ENCODE measurements at regions not wholly inside any gene's neighbourhood (a gene's known extent, or its start where the extent isn't known, plus 50 kb on each side); places are given as distances from the start of the nearest gene placed in this dataset.
"Not testable (repeated sequence)": the region's sequence is repeated elsewhere in the genome, so short reads cannot be mapped to it uniquely, and the experiment has no call there.

DNA sequence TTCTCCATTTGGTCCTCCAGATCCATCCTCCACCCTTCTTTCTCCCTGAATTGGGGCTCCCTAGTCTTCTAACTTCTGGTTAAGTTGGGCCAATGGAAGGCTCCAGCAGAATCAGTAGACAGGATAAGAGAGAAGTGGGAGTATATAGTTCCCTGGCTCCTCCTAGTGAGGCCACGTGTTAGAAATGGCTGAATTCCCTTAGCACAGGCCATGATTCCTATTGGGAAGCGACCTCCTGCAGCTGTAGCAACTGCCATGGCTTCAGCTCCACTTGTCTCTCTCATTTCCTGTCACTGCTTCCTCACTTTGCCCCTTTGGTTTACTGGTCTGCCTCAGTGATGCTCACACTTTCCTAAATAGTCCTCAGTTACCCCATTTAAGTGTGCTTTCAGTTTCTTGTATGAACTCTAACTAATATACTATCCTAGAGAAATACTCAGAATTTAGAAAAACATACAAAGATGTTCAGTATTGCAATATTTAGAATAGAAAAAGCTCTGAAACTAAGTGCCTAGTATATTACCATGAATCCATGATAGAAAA is 104.8 kb upstream of the SMARCA2 start:
- no peak for FAIRE-seq

DNA sequence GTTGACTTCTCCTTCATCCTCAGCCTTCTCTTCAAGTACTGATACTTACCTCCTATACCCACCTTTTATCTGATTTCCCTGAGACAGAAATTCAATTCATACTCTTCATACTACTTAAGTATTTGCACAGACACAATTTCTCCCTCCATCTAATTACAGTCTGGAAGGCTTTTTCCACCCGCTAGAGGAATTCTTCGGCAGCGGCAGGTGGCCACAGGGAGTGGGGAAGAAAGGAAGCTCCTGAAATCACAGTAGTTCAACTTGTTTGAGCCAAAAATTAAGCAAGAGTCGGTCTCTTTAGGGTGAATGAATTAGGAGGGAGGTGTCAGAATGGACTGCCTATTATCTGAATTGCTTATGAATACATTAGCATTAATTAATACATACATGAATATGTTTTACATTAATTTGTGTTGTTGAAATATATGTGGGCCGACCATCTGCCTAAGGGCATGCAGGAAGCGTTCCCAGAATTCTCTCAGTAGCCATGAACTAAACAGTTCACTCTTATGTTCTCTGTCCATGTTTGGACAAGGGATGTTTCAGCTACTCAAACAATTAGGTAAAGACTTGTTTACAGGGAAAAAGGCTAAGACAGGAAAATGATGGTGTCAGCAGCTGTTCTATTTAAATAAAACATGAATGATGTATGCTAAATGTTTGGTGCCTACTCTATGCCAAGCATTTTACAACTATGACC is 101.4 kb upstream of the SMARCA2 start:
- DNase-seq (ENCODE audit: low spot score) (no peak), FAIRE-seq (no peak)

More for the DNA sequence above, 104.8 kb upstream of the SMARCA2 start:
- no peak for DNase-seq (ENCODE audit: low spot score)

DNA sequence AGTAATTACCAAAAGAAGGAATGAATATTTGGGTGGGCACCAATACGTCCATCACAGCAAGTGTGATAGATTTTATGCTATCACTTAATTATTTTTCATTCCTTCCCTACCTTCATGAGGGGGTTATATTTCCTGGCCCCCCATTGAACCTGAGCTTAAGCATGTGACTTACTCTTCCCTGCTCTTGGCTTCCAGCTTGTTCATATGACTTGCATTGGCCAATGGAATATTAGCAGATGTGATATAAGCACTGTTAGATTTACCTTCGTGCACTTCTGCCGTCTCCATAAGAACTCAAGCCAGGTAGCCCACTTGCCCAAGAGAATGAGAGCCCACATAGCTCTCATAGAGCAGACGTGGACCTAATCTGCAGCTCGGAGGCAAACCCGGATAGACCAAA is 99.1 kb upstream of the SMARCA2 start:
- no peak for DNase-seq (ENCODE audit: low spot score)
- no peak for FAIRE-seq

DNA sequence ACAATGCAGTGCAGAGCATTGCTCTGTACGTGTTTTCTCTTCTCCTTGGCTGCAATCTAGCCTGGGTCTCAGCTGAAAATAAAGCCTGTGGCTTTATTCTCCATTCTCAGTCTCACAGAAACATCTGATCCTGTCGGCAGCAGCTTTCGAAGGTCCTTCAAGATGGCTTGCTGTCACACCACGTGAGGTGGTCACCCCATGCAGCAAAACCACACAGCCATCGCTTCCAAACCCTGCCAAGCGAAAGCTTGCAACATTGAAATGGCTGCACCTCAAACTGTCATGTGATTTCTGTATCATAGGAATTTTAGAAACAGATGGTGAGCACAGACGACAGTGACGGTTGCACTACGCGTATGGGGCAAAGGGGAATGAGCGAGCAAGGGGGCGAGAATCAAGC is 98.5 kb upstream of the SMARCA2 start:
- no peak for DNase-seq (ENCODE audit: low spot score)
- FAIRE-seq, result no peak

DNA sequence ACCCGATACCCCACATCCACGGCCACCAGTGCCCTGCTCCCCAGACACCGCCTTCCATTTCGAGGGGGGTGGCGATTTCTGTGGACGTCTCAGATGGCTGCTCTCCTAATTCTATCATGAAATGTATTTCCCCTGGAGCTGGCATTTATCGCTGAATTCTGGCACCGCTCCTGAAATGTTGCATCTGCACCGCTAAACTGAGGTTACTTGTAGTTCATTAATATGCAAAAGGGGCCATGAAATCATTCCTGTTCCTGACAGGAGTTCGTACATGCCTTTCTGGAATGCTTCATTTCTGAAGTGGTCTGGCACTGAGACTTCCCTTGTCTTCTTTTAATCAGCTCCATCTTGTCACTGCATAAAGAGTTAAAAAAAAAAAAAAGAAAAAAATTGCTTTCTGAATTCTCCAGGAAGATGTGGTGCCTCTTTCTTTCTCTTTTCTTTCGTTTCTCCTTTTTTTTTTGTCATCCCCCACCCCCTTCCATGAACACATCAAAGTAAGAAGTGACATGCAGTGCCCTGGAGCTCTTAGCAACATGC is 97.7 kb upstream of the SMARCA2 start:
- DNase-seq (ENCODE audit: low spot score) (no peak), FAIRE-seq (no peak)

DNA sequence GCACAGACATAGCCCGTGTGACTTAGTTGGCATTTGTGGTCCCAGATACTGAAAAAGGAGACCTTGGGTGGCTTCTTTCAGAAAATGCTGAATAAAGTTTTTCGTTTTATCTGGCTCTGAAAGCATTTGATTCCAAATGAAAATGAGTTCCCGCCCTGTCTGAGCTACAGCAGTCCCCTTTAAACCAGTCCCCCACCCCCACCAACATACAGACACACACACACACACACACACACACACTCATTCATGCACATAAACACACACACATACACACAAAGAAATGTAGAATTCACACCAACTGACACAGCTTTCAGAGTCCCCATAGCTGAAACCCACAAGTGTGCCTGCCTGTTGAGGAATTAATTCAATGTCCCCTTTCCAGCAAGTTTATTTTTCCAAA is 97.0 kb upstream of the SMARCA2 start:
- no peak for DNase-seq (ENCODE audit: low spot score)
- FAIRE-seq, result no peak

DNA sequence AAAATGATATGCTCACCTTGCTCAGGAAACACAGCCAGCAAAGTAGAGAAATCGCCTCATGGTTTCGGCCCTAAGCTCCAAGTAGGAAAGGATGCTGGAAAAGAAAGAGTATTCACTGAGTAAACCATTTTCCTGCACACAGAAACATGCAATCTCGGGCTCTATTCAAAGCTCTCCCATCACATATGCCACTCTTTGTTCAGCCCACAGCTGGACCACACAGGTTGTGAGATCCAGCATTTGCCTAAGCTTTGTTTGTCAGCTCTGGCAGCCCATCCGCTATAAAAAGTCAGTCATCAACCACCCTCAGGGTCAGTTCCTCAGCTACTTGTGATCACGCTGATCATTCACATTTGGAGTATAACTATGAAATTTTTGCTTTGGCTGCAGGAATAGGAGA is 96.5 kb upstream of the SMARCA2 start:
- no peak for FAIRE-seq
- DNase-seq (ENCODE audit: low spot score), result no peak

DNA sequence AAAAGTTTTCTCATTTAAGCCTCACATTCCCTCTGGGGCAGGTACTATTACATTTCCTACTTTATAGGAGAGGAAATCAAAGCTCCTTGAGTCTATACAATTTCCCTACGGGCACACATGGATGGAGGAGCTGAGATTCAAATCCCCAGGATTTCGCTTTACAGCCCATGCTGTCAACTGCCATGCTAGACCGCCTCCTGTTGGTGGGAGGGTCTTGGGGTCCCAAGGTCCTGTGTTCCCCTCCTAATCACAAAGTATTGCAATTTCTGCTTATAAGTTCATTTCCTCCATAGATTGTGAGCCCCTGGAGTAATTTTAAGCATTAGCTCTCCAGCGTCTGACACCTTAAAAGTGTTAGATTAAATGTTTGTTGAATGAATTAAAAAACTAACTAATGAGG is 95.9 kb upstream of the SMARCA2 start:
- no peak for DNase-seq (ENCODE audit: low spot score)
- no peak for FAIRE-seq

DNA sequence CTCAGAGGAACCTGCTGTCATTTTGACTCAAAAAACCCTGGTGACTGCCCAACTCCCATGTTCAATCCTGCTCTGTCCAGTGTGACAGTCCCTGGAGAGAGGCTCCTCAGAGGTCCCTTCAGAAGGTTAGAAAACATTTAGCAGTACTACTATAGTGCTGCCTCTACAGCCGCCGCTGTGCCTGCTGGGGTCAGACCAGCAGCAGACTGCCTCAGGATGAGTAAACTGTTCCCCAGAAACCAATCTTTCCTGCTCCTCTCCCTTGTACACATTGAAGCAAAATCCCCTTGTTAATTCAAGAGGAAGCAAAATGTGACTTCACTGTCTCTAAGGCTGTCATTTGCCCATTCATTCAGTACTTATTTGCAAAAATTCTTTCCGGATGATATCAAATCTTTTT is 94.8 kb upstream of the SMARCA2 start:
- DNase-seq (ENCODE audit: low spot score), result no peak
- FAIRE-seq, result no peak

DNA sequence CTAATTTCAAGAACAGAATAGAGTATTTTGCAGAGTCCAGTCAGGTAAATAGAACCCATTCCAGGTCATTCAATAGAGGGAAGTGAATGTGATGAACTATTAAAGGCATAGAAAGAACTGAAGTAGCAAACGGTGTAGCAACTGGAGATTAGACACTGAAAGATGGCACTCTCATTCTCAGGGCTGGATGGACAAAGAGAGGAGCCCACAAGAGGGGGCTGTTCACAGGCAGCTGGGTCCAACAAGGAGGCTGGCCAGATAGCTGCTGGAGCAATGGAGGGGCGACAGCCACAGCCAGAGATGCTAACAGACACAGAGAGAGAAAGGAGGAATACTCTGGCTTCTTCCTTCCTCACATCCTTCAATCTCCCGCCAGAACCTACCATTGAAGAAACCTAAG is 93.1 kb upstream of the SMARCA2 start:
- no peak for FAIRE-seq

DNA sequence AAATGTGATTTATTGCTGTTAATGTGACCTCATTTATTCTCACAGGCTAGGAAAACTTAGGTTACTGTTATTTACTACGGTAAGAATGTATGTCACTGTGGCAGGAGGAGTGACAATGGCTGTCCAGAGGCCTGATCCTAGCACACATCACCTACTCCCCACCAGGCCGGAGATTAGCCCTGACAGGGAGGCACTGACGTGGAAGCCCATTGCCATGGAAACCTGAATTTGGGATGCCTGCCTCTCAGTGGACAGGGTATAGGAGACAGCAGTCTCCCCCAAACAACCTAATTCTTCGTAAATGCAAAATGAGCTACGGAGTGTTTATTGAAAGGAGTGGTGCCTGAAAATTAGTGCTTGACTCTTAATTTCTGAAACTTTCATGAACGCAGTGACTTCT is 87.6 kb upstream of the SMARCA2 start:
- FAIRE-seq (no peak), DNase-seq (ENCODE audit: low spot score) (no peak)

More for the DNA sequence above, 93.1 kb upstream of the SMARCA2 start:
- no peak for DNase-seq (ENCODE audit: low spot score)

DNA sequence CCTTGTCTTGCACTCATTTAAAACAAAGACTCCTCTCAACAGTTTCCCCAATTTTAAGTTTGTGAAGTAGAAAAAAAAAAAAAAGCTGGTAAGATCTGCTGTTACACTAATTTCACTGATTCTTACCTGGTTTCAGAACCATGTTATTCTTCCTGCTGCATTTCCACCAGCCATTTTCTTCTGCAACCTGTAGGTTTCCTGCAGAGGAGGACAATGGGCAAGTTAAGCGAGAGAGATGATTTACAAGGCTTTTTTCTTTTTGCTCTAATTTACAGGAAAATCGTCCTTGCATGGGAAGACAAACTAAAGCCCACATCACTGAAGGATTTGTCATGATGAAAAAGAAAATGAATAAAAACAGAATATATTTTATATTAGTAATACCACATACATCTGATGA is 86.0 kb upstream of the SMARCA2 start:
- no peak for FAIRE-seq
- DNase-seq (ENCODE audit: low spot score), result no peak

DNA sequence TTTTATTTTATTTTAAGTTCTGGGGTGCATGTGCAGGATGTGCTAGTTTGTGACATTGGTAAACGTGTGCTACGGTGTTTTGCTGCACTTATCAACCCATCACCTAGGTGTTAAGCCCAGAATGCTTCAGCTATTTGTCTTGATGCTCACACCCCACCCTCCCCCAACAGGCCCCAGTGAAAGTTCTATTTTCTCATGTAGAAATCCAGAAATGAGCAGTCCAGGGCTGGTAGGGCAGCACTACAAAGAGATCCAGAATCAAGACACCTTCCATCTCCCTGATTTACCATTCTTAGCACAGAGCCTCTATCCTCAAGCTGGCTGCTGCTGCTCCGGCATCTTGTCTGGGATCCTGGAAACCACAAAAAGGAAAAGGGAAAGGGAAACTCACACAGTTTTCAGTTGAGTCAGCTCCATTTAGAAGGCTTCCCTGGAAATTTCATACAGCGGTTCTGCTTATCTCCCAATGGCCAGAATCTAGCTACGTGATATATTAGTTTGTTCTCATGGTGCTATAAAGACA is 85.4 kb upstream of the SMARCA2 start:
- DNase-seq (ENCODE audit: low spot score) (no peak), FAIRE-seq (no peak)

DNA sequence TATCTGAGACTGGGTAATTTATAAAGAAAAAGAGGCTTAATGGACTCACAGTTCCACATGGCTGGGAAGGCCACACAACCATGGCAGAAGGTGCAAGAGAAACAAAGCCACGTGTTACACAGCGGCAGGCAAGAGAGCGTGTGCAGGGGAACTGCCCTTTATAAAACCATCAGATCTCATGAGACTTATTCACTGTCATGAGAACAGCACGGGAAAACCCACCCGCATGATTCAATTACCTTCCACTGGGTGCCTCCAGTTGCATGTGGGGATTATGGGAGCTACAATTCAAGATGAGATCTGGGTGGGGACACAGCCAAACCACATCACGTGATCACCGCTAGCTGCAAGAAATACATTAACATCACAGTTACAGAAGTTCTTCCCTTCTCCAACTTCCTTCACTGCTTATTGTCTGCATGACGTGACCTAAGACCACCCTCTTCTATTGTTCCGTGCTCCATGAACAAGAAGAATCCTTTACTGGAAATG is 84.9 kb upstream of the SMARCA2 start:
- FAIRE-seq; DNase-seq (ENCODE audit: low spot score): not testable (repeated sequence)

DNA sequence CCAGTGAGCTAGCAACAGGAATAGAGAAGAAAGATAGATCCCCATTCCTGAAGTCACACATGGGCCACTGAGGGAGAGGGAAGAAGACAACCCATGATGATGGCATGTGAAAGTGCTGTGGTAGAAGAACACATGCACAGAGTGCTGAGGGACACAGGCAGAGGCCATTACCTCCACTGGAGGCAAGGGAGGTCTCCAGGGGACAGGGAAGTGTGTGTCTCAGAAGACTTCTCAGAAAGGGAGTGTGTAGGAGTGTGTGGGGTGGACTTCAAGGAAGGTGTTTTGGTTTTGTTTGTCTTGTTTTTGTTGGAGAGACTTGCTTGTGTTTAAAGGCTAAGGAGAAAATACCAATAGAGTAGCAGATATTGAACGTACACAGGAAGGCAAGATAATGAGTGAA is 77.0 kb upstream of the SMARCA2 start:
- FAIRE-seq (no peak), DNase-seq (ENCODE audit: low spot score) (no peak)

DNA sequence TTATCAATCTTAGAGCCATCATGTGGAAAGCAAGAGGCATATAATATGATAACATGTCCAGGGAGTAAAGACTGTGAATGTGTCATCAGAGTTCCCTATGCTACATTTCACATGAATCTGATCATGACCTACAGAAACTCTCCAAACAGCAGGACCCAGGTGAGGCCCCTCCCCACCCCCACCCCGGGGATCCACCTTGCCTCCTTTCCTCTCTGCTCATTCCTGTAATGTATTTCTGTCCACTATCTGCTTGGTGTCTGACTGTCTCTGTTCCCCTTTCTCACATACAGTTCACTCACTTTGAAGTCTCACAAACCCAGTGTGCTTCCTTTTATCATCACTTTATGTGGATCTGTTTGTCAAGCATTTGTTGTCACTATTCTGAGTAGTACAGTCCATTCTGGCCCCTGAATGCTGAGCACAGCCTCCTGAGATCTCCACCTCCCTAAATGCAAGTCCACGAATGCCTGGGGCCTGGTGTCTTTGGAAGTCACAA is 76.4 kb upstream of the SMARCA2 start:
- FAIRE-seq (no peak), DNase-seq (ENCODE audit: low spot score) (no peak)

DNA sequence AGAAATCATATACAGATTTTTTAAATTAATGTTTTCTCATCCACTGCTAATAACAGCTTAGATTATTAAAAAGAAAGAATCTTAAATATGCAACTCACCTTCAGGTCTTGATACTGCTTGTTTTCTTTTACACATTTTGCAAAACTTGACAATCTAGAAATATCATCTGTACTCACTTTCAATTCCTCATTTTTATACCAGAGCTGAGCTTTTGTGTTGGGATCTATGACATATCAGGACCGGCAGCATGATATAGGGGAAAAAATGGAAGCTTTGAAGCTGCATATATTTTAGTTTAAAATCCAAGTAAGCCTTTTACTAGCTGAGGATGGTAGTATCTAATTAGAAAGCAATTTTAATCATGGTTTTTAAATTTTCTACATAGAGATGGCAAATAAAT is 75.7 kb upstream of the SMARCA2 start:
- FAIRE-seq (no peak), DNase-seq (ENCODE audit: low spot score) (no peak)

DNA sequence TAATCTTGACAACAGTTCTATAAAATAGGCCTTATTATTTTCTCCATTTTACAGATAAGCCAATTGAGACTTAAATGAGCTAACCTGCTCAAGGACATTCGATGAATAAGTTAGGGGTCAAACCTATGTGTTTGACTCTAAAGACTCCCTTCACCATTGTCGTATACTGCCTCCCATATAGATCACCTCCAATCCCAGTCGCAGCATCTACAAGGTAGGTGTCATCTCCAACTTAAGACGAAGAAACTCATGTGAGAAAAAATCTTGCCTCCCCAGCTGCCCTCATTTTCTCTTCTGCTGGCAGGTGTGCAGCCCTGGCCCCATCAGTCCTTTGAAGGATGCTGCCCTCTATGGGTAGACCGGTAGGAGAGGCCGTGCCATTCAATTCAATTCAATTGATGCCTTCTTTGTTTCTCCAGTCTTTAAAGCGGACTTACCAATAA is 75.2 kb upstream of the SMARCA2 start:
- FAIRE-seq, result no peak
- no peak for DNase-seq (ENCODE audit: low spot score)

DNA sequence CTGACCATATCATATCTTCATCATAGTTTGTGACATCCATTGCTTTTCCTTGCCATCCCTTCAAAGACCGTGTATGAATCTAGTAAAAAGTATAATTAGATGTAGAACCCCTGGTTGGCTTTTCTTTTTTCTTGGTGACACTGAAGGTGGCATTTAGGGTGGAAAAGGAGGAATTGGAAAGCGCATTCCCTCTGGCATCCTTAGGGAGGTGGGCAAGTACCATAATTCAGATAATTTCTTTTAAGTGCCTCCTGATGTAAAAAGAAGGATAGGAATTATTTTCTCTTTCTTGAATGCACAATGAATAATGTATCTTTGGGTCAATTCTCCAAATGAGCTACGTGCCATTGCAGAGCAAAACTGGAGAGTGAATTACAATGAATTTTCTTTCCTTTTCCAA is 73.2 kb upstream of the SMARCA2 start:
- DNase-seq (ENCODE audit: low spot score), result no peak
- no peak for FAIRE-seq

DNA sequence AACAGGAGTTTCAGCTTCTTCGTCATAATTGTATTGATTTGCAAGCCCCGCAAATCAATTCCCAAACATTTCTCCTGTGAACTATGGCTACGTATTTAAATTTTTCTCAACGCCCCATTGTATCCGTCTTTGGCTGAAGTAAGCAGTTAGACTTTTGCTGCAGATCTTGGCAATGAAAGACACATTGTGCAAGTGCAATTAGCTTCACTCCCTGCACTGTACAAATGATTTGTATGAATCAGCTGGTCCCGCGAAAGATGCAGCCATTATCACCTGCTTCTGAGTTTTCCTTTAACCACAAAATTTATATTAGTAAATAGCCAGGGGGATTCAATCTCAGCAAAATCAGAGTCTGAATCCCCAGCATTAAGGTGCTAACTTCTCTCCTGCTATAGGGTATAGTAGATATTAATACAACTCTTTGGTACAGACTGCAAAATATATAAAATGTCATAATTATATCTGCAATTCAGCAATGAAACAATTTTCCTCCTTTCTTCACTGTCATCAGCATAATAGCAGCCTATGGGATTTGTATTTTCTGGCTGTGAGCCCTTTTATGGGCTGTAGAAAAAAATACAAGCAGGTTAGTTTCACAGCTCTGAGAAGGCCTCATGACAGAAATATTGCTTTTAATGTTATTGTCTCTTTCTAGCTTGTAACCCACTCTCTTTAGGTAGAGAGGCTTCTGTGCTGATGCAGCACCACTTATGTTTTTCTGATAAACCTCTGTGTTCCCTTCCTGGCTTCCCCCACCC is 68.4 kb upstream of the SMARCA2 start:
- FAIRE-seq (no peak), DNase-seq (ENCODE audit: low spot score) (no peak)

DNA sequence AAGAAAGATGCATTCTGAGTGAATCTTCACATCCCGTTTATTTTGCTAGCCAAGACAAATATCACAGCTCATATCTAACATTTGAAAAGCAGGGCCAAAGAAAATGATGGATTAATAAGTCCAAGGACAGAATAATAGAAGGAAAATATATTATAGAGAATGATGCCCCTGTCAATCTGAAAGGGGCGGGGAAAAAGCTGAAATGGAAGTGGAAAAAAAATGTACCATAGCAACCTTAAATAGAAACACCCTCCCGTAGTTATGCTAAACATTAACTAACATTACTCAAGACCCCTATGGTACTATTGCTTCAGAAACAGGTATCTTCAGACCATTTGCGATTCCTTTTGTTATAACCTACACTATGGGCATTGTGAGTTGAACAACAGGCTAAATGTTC is 67.7 kb upstream of the SMARCA2 start:
- FAIRE-seq (no peak), DNase-seq (ENCODE audit: low spot score) (no peak)

DNA sequence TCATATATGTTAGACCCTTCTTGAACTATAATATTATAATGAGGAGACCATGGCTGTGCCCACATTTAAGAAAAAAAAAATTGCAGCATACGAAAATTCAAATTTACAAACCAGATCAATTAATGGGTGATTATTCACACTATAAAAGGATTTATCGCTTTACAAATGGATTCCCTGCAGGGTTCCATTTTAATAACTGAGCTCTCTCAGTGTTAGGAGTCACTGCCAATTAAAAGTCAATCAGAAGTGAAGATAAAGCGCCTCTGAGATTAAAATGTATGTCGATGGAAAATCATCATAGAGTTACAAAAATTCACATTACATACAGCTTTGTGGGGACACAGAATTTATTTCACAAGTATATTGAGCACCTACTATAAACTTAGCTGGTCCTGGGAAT is 66.6 kb upstream of the SMARCA2 start:
- DNase-seq (ENCODE audit: low spot score) (no peak), FAIRE-seq (no peak)

Data from RCC 7860 (cell line).